Small intestine (tissue), 7 donors: ENCODE measurements at regions not wholly inside any gene's neighbourhood (a gene's known extent, or its start where the extent isn't known, plus 50 kb on each side); places are given as distances from the start of the nearest gene placed in this dataset.

Source experiments
- DNase-seq, 2 donors: peaks; one replicate each; pipeline versions ENCODE4 v3.0.0 to v3.0.0-alpha.2; 2013
- FAIRE-seq: peaks from 2 replicates; lab custom pipeline; 2012; peaks lifted over from hg19 to GRCh38; lab: Jason Lieb, UNC
- H3K27ac ChIP-seq, 3 donors: one replicate each; pipeline ENCODE4 v1.5.1; 2013; ENCODE audit warnings: low read length in 2 of 3, mild to moderate bottlenecking in 2 of 3, control low read depth in 1 of 3, inconsistent platforms in 1 of 3, low read depth in 1 of 3, moderate library complexity in 1 of 3
- H3K27me3 ChIP-seq, 3 donors: one replicate each; pipeline ENCODE4 v1.6.1; 2013; ENCODE audit warnings: low read length in 3 of 3, inconsistent platforms in 1 of 3; ENCODE audit not compliant: control insufficient read depth in 3 of 3, insufficient read depth in 3 of 3
- H3K36me3 ChIP-seq, 3 donors: one replicate each; pipeline ENCODE4 v1.6.1; 2013; ENCODE audit warnings: low read length in 3 of 3, inconsistent platforms in 1 of 3, low read depth in 1 of 3, mild to moderate bottlenecking in 1 of 3, moderate library complexity in 1 of 3; ENCODE audit not compliant: control insufficient read depth in 3 of 3, insufficient read depth in 2 of 3
- H3K4me1 ChIP-seq, 3 donors: one replicate each; pipeline ENCODE4 v1.6.1; 2013; ENCODE audit warnings: low read length in 2 of 3, inconsistent platforms in 1 of 3, low read depth in 1 of 3, mild to moderate bottlenecking in 1 of 3, moderate library complexity in 1 of 3; ENCODE audit not compliant: control insufficient read depth in 3 of 3, insufficient read depth in 2 of 3
- H3K4me3 ChIP-seq, 3 donors: one replicate each; pipeline ENCODE4 v1.5.1; 2013; ENCODE audit warnings: low read length in 3 of 3, control low read depth in 1 of 3, inconsistent platforms in 1 of 3, low read depth in 1 of 3, mild to moderate bottlenecking in 1 of 3, moderate library complexity in 1 of 3
- H3K9me3 ChIP-seq, 2 donors: one replicate each; pipeline ENCODE4 v1.6.1; 2013; ENCODE audit warnings: low read depth in 1 of 2, low read length in 1 of 2; ENCODE audit not compliant: control insufficient read depth in 2 of 2, insufficient read depth in 1 of 2
- WGBS, 3 donors: extraction: QIAGEN DNeasy Blood & Tissue Kit; methylation state at CpG; one replicate each; pipeline ENCODE4 v1.1.7; 2013; 5-methylcytosine and 5-hydroxymethylcytosine counted together
- donor health status: healthy with polysubstance abuse.
- donor health status: control.
- donor health status: control.
- donor health status: Bipolar disorder and iron deficiency.
- donor health status: healthy.

- Histone ChIP-seq H3K27me3 (no peaks in the 10 kb centered on the region), H3K4me3 (no peak overlapping the region), H3K4me1 (peaks cover 0 to 3% (median 0%) of the 10 kb centered on the region in 3 donors), H3K27ac (no peak overlapping the region), H3K36me3 (no peaks in the 10 kb centered on the region), H3K9me3 (no peaks in the 10 kb centered on the region)
- FAIRE-seq (no peak), DNase-seq (no peak)
- 85 to 92% (median 89%) methylated on average over 6 of the region's 6 CpGs for WGBS, 3 donors
These were observed 65.4 kb upstream of the CALM2 start for GRCh38 chr2:47241715-47242114.

GRCh38 chr2:47239119-47239969 is 63.0 kb upstream of the CALM2 start:
- Histone ChIP-seq H3K27me3 (no peaks in the 10 kb centered on the region), H3K9me3 (no peaks in the 10 kb centered on the region), H3K27ac (no peak overlapping the region), H3K4me3 (no peak overlapping the region), H3K36me3 (no peaks in the 10 kb centered on the region), H3K4me1 (peaks cover 0 to 16% (median 7%) of the 10 kb centered on the region in 3 donors)
- FAIRE-seq, result no peak
- 81 to 91% (median 87%) methylated on average over 8 of the region's 8 CpGs for WGBS, 3 donors
- DNase-seq, result no peak

- FAIRE-seq (no peak), DNase-seq (no peak)
These were observed 62.3 kb upstream of the CALM2 start for GRCh38 chr2:47238638-47239037.

GRCh38 chr2:47237375-47238334 is 61.3 kb upstream of the CALM2 start:
- H3K4me3 ChIP-seq, result no peak overlapping the region
- 72 to 79% (median 76%) methylated on average over 12 of the region's 12 CpGs for WGBS, 3 donors
- H3K9me3 ChIP-seq, result no peaks in the 10 kb centered on the region
- H3K4me1 ChIP-seq, result peaks cover 0 to 23% (median 7%) of the 10 kb centered on the region in 3 donors
- H3K27me3 ChIP-seq, result no peaks in the 10 kb centered on the region
- DNase-seq (no peak), FAIRE-seq (no peak)
- no peak overlapping the region for H3K27ac ChIP-seq
- no peaks in the 10 kb centered on the region for H3K36me3 ChIP-seq

More at GRCh38 chr2:47238638-47239037, 62.3 kb upstream of the CALM2 start:
- H3K4me3 ChIP-seq, result no peak overlapping the region
- no peaks in the 10 kb centered on the region for H3K27me3 ChIP-seq
- no peaks in the 10 kb centered on the region for H3K36me3 ChIP-seq
- no peaks in the 10 kb centered on the region for H3K9me3 ChIP-seq
- H3K4me1 ChIP-seq, result peaks cover 0 to 23% (median 7%) of the 10 kb centered on the region in 3 donors
- WGBS, 3 donors, result 80 to 100% (median 91%) methylated on average over 1 of the region's 1 CpG
- no peak overlapping the region for H3K27ac ChIP-seq

GRCh38 chr2:47236503-47237215 is 60.3 kb upstream of the CALM2 start:
- no peak for FAIRE-seq
- Histone ChIP-seq H3K9me3 (no peaks in the 10 kb centered on the region), H3K36me3 (no peaks in the 10 kb centered on the region), H3K4me3 (no peak overlapping the region), H3K27ac (no peak overlapping the region), H3K4me1 (peaks cover 0 to 23% (median 7%) of the 10 kb centered on the region in 3 donors), H3K27me3 (no peaks in the 10 kb centered on the region)
- 88 to 100% (median 93%) methylated on average over 2 of the region's 2 CpGs for WGBS, 3 donors
- DNase-seq, result no peak

GRCh38 chr2:47235132-47235531 is 58.8 kb upstream of the CALM2 start:
- peaks cover 0 to 23% (median 7%) of the 10 kb centered on the region in 3 donors for H3K4me1 ChIP-seq
- DNase-seq, result peak; percentile 45 to 53
- 23 to 75% (median 44%) methylated on average over 2 of the region's 2 CpGs for WGBS, 3 donors
- peak overlapping the region in 1 of 3 donors; percentile 2 for H3K27ac ChIP-seq
- no peak overlapping the region for H3K4me3 ChIP-seq
- H3K9me3 ChIP-seq, result no peaks in the 10 kb centered on the region
- H3K36me3 ChIP-seq, result no peaks in the 10 kb centered on the region
- no peaks in the 10 kb centered on the region for H3K27me3 ChIP-seq
- no peak for FAIRE-seq

- no peaks in the 10 kb centered on the region for H3K9me3 ChIP-seq
- FAIRE-seq (no peak), DNase-seq (no peak)
- H3K27ac ChIP-seq, result no peak overlapping the region
- 93 to 95% (median 94%) methylated on average over 6 of the region's 6 CpGs for WGBS, 3 donors
- peaks cover 0 to 23% (median 7%) of the 10 kb centered on the region in 3 donors for H3K4me1 ChIP-seq
- H3K27me3 ChIP-seq, result no peaks in the 10 kb centered on the region
- no peaks in the 10 kb centered on the region for H3K36me3 ChIP-seq
- no peak overlapping the region for H3K4me3 ChIP-seq
These were observed 58.1 kb upstream of the CALM2 start for GRCh38 chr2:47234456-47234855.
